Liver (tissue), 8 donors: ENCODE measurements at regions not wholly inside any gene's neighbourhood (a gene's known extent, or its start where the extent isn't known, plus 50 kb on each side); places are given as distances from the start of the nearest gene placed in this dataset.

Source experiments
- DNase-seq: peaks from one replicate; pipeline ENCODE4 v3.0.0-alpha.2; 2017; ENCODE audit warnings: low spot score
- H3K27ac ChIP-seq, 2 donors: one replicate each; pipeline ENCODE4 v1.7.0; 2013; ENCODE audit warnings: inconsistent platforms in 2 of 2, low read length in 2 of 2, control low read depth in 1 of 2, low read depth in 1 of 2, mild to moderate bottlenecking in 1 of 2
- H3K27me3 ChIP-seq, 4 donors: one replicate each; pipeline versions ENCODE4 v1.6.1 to v1.7.0; 2013; ENCODE audit warnings: low read length in 3 of 4, inconsistent platforms in 1 of 4, mild to moderate bottlenecking in 1 of 4, moderate library complexity in 1 of 4; ENCODE audit not compliant: control insufficient read depth in 4 of 4, insufficient read depth in 4 of 4
- H3K36me3 ChIP-seq, 4 donors: one replicate each; pipeline versions ENCODE4 v1.6.1 to v1.7.0; 2013; ENCODE audit warnings: low read length in 3 of 4, mild to moderate bottlenecking in 3 of 4, low read depth in 1 of 4, moderate library complexity in 1 of 4; ENCODE audit not compliant: control insufficient read depth in 4 of 4, insufficient read depth in 3 of 4
- H3K4me1 ChIP-seq, 4 donors: one replicate each; pipeline versions ENCODE4 v1.6.1 to v1.7.0; 2013; ENCODE audit warnings: low read length in 3 of 4, mild to moderate bottlenecking in 3 of 4, moderate library complexity in 1 of 4; ENCODE audit not compliant: control insufficient read depth in 4 of 4, insufficient read depth in 4 of 4
- H3K4me3 ChIP-seq, 3 donors: one replicate each; pipeline versions ENCODE4 v1.6.1 to v1.7.0; 2013; ENCODE audit warnings: low read length in 3 of 3, control low read depth in 1 of 3, low read depth in 1 of 3, mild to moderate bottlenecking in 1 of 3
- H3K9ac ChIP-seq, 2 donors: one replicate each; pipeline ENCODE4 v1.7.0; 2013; ENCODE audit warnings: low read length in 2 of 2, mild to moderate bottlenecking in 2 of 2, moderate library complexity in 2 of 2, control low read depth in 1 of 2, low read depth in 1 of 2
- H3K9me3 ChIP-seq, 4 donors: one replicate each; pipeline versions ENCODE4 v1.6.1 to v1.7.0; 2013; ENCODE audit warnings: low read length in 3 of 4; ENCODE audit not compliant: control insufficient read depth in 4 of 4
- ATF3 ChIP-seq: IDR thresholded peaks from 2 replicates; pipeline ENCODE4 v1.6.1; 2016; ENCODE audit warnings: antibody characterized with exemption
- CTCF ChIP-seq: fragments of 150-350 bp; IDR thresholded peaks from 2 replicates; pipeline ENCODE4 v1.5.1; 2017; ENCODE audit warnings: improper control_type of control experiment, low read depth, low read length; ENCODE audit not compliant: missing input control
- EGR1 ChIP-seq, 2 donors: IDR thresholded peaks; 2 replicates each; pipeline ENCODE4 v1.6.1; 2016 to 2018; ENCODE audit warnings: antibody characterized with exemption in 2 of 2, low read depth in 2 of 2
- FOXA1 ChIP-seq: IDR thresholded peaks from 2 replicates; pipeline ENCODE4 v1.6.1; 2016; ENCODE audit warnings: antibody characterized with exemption
- FOXA2 ChIP-seq: IDR thresholded peaks from 2 replicates; pipeline ENCODE4 v1.6.1; 2016; ENCODE audit warnings: antibody characterized with exemption
- GABPA ChIP-seq, 2 donors: IDR thresholded peaks in 1 of 2; conservative IDR thresholded peaks in 1 of 2; 2 replicates each; pipeline ENCODE4 v1.6.1; 2016; ENCODE audit warnings: antibody characterized with exemption in 2 of 2, mild to moderate bottlenecking in 1 of 2, moderate library complexity in 1 of 2
- HNF4A ChIP-seq, 2 donors: conservative IDR thresholded peaks; 2 replicates each; pipeline ENCODE4 v1.6.1; 2016; ENCODE audit warnings: antibody characterized with exemption in 2 of 2, mild to moderate bottlenecking in 2 of 2
- HNF4G ChIP-seq: IDR thresholded peaks from 2 replicates; pipeline ENCODE4 v1.6.1; 2016; ENCODE audit warnings: antibody characterized with exemption
- JUND ChIP-seq, 2 donors: IDR thresholded peaks; 2 replicates each; pipeline ENCODE4 v1.6.1; 2016; ENCODE audit warnings: antibody characterized with exemption in 2 of 2
- MAX ChIP-seq: IDR thresholded peaks from 2 replicates; pipeline ENCODE4 v1.6.1; 2016; ENCODE audit warnings: antibody characterized with exemption
- NR2F2 ChIP-seq: IDR thresholded peaks from 2 replicates; pipeline ENCODE4 v1.6.1; 2016; ENCODE audit warnings: antibody characterized with exemption
- RAD21 ChIP-seq, 2 donors: IDR thresholded peaks; 2 replicates each; pipeline ENCODE4 v1.6.1; 2016; ENCODE audit warnings: antibody characterized with exemption in 2 of 2, mild to moderate bottlenecking in 2 of 2
- REST ChIP-seq: IDR thresholded peaks from 2 replicates; pipeline ENCODE4 v1.6.1; 2016; ENCODE audit warnings: antibody characterized with exemption, mild to moderate bottlenecking
- RXRA ChIP-seq, 2 donors: IDR thresholded peaks; 2 replicates each; pipeline ENCODE4 v1.6.1; 2017 to 2018; ENCODE audit warnings: antibody characterized with exemption in 2 of 2, mild to moderate bottlenecking in 1 of 2
- SP1 ChIP-seq: IDR thresholded peaks from 2 replicates; pipeline ENCODE4 v1.6.1; 2018; ENCODE audit warnings: antibody characterized with exemption, mild to moderate bottlenecking
- TAF1 ChIP-seq: conservative IDR thresholded peaks from 2 replicates; pipeline ENCODE4 v1.6.1; 2016; ENCODE audit warnings: antibody characterized with exemption, mild to moderate bottlenecking
- YY1 ChIP-seq: IDR thresholded peaks from 2 replicates; pipeline ENCODE4 v1.6.1; 2016; ENCODE audit warnings: antibody characterized with exemption, mild to moderate bottlenecking
- ZBTB33 ChIP-seq: IDR thresholded peaks from 2 replicates; pipeline ENCODE4 v1.6.1; 2016; ENCODE audit warnings: antibody characterized with exemption
- WGBS: extraction: QIAGEN DNeasy Blood & Tissue Kit; methylation state at CpG from one replicate; pipeline ENCODE4 v1.1.7; 2013; 5-methylcytosine and 5-hydroxymethylcytosine counted together
- donor health status: healthy.
- donor health status: healthy.
- donor health status: healthy.
- donor health status: healthy.
- donor health status: healthy.

DNA sequence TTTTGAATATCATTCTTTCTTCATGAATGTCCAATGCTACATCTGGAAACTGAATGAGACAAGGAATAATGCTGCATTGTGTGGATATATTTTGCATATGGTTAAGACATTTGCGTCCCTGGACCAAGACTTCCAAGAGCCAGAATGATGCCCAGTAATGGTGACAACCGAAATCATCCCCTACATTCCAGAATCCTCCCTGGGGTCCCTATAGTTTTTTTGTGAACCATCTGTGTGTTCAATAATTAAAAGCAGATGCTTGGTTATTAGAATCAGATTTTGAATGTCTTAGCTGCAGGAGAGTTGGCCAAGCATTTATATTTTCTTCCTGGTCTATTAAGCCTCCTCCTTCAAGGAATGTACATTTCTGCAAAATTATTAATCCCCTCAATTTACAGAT is 426.7 kb upstream of the CDH8 start:
- no peaks in the 10 kb centered on the region for H3K27me3 ChIP-seq
- TF ChIP-seq SP1 (no peak), HNF4A (conservative IDR thresholded peaks at IDR 0.05) (no peak), TAF1 (no peak), RAD21 (IDR thresholded peaks at IDR 0.05) (no peak), ATF3 (no peak), ZBTB33 (no peak), MAX (no peak), GABPA (IDR thresholded peaks at IDR 0.05 in 1 of 2, conservative IDR thresholded peaks at IDR 0.05 in 1 of 2) (no peak), JUND (IDR thresholded peaks at IDR 0.05) (no peak), YY1 (no peak), FOXA2 (no peak), CTCF (no peak), FOXA1 (no peak), HNF4G (no peak), EGR1 (IDR thresholded peaks at IDR 0.05; ENCODE audit: low read depth in 2 of 2) (no peak), RXRA (IDR thresholded peaks at IDR 0.05) (no peak), REST (no peak), NR2F2 (no peak)
- no peaks in the 10 kb centered on the region for H3K4me1 ChIP-seq
- no peak overlapping the region for H3K9ac ChIP-seq
- no peak overlapping the region for H3K4me3 ChIP-seq
- WGBS: 72% methylated on average over 2 of the region's 2 CpGs
- no peak for DNase-seq
- peaks cover 0 to 5% (median 0%) of the 10 kb centered on the region in 4 donors for H3K9me3 ChIP-seq
- no peaks in the 10 kb centered on the region for H3K36me3 ChIP-seq
- H3K27ac ChIP-seq: no peak overlapping the region
